PC-3 (cell line): ENCODE measurements at regions not wholly inside any gene's neighbourhood (a gene's known extent, or its start where the extent isn't known, plus 50 kb on each side); places are given as distances from the start of the nearest gene placed in this dataset.

ENCODE experiments used
- EZH2 ChIP-seq: fragments of 300-600 bp; sonication (generic); IDR thresholded peaks from one replicate; pipeline ENCODE4 v1.6.1; 2017; ENCODE audit warnings: antibody characterized with exemption, mild to moderate bottlenecking, low read length; ENCODE audit not compliant: unreplicated experiment
- TF ChIP-seq, protein P1 (sequence below): fragments of 300-600 bp; sonication (generic); conservative IDR thresholded peaks from 2 replicates; pipeline ENCODE4 v1.5.1; 2017; ENCODE audit warnings: antibody characterized with exemption, low read depth, mild to moderate bottlenecking, low read length

DNA sequence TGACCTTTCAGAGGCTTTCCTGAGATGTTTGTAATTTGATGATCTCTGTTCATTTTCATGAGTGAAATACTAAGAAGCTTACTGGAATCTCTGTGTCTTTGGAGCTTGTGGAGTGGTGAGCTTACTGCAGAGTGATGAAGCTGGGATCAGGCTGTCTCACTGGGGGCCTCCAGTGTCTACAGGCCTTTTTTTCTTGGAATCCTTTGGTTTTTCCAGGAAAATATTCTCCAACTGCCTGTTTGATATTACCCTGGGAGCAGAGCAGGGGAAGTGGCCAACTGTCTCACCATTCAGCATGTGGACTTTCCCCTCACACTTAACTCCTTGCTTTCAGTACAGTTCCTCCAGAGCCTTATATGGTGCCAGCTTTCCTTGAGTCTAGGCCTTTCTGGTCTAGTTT lies 62.0 kb upstream of the KCNA1 start:
- TF ChIP-seq, protein P1, sequence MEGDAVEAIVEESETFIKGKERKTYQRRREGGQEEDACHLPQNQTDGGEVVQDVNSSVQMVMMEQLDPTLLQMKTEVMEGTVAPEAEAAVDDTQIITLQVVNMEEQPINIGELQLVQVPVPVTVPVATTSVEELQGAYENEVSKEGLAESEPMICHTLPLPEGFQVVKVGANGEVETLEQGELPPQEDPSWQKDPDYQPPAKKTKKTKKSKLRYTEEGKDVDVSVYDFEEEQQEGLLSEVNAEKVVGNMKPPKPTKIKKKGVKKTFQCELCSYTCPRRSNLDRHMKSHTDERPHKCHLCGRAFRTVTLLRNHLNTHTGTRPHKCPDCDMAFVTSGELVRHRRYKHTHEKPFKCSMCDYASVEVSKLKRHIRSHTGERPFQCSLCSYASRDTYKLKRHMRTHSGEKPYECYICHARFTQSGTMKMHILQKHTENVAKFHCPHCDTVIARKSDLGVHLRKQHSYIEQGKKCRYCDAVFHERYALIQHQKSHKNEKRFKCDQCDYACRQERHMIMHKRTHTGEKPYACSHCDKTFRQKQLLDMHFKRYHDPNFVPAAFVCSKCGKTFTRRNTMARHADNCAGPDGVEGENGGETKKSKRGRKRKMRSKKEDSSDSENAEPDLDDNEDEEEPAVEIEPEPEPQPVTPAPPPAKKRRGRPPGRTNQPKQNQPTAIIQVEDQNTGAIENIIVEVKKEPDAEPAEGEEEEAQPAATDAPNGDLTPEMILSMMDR = no peak
- TF ChIP-seq EZH2 = no peak
